ENCODE measurements at regions not wholly inside any gene's neighbourhood (a gene's known extent, or its start where the extent isn't known, plus 50 kb on each side); places are given as distances from the start of the nearest gene placed in this dataset.

DNA sequence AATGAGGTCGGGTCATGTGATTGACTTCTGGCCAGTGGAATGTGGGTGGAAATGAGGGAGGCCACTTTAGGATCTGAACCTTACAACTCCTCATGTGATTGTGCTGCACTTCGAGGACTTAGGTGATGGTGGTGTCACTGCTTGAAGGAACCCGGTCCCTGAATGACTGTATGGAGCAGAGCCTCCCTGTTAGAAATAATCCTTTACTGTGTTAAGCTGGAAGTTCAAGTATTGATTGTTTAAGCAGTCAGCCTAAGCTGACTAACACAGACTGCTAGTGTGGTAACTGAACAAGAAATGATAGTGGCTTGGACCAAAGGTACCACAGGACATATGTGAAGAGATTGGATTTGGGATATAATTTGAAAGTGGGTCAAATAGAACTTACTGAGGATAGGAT is 138.0 kb downstream of the OPN5 start:
- TF ChIP-seq, protein P1, sequence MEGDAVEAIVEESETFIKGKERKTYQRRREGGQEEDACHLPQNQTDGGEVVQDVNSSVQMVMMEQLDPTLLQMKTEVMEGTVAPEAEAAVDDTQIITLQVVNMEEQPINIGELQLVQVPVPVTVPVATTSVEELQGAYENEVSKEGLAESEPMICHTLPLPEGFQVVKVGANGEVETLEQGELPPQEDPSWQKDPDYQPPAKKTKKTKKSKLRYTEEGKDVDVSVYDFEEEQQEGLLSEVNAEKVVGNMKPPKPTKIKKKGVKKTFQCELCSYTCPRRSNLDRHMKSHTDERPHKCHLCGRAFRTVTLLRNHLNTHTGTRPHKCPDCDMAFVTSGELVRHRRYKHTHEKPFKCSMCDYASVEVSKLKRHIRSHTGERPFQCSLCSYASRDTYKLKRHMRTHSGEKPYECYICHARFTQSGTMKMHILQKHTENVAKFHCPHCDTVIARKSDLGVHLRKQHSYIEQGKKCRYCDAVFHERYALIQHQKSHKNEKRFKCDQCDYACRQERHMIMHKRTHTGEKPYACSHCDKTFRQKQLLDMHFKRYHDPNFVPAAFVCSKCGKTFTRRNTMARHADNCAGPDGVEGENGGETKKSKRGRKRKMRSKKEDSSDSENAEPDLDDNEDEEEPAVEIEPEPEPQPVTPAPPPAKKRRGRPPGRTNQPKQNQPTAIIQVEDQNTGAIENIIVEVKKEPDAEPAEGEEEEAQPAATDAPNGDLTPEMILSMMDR (IDR thresholded peaks at IDR 0.05 in 8 of 11, conservative IDR thresholded peaks at IDR 0.05 in 3 of 11): no peak
- TF ChIP-seq POLR2A (IDR thresholded peaks at IDR 0.05) (no peak), POLR2AphosphoS5 (IDR thresholded peaks at IDR 0.05) (no peak)
